K562 (cell line): ENCODE measurements at regions not wholly inside any gene's neighbourhood (a gene's known extent, or its start where the extent isn't known, plus 50 kb on each side); places are given as distances from the start of the nearest gene placed in this dataset.

ENCODE experiments used
- ATAC-seq: fragments of 200-7000 bp; cut with Tn5 transposase; 3 replicates; pipeline ENCODE4 v1.9.1; 2020; ENCODE audit warnings: moderate library complexity
- BruUV-seq: library from RNA; stranded (reverse); fragments of 400-500 nt; replicated peaks from 2 replicates; lab custom pipeline; 2021; lab: Mats Ljungman, UMichigan
- CTCF ChIA-PET: fragments of 300-600 bp; formaldehyde crosslinking; extraction: SDS; loops from one replicate; lab custom pipeline; 2021; ENCODE audit warnings: low intra/inter-chr PET ratio; lab: Yijun Ruan, JAX
- POLR2A ChIA-PET: fragments of 300-600, 350-650 bp; sonication (Branson Sonifier 250); formaldehyde crosslinking; extraction: SDS; loops from one replicate; lab custom pipeline; 2021; ENCODE audit warnings: antibody characterized with exemption, inconsistent platforms; lab: Yijun Ruan, JAX
- DNase-seq, 4 experiments: peaks; one replicate each; pipeline versions ENCODE4 v3.0.0 to v3.0.0-alpha.2; 2011 to 2018; ENCODE audit warnings: low spot score in 3 of 4, mixed read lengths in 3 of 4; ENCODE audit errors: extremely low read depth in 1 of 4
- FAIRE-seq: peaks from 2 replicates; lab custom pipeline; 2011; peaks lifted over from hg19 to GRCh38; lab: Jason Lieb, UNC
- H2AFZ ChIP-seq: 2 replicates; pipeline ENCODE4 v1.6.0; 2011; ENCODE audit warnings: low read depth, low read length, control low read depth, inconsistent platforms
- H3K27ac ChIP-seq: fragments of 200-600 bp; 3 replicates; pipeline ENCODE4 v1.8.0; 2011; ENCODE audit warnings: low read depth, mild to moderate bottlenecking, control low read depth, inconsistent platforms, low read length, moderate library complexity, mixed read lengths; ENCODE audit errors: extremely low read depth
- H3K27me3 ChIP-seq, 2 experiments: fragments of 300-600 bp in 1 of 2; 2 replicates in 1 of 2; 3 replicates in 1 of 2; pipeline versions ENCODE4 v1.6.0 to v1.8.0; 2011; ENCODE audit warnings: inconsistent platforms in 2 of 2, low read length in 2 of 2, mild to moderate bottlenecking in 1 of 2, mixed read lengths in 1 of 2, moderate library complexity in 1 of 2; ENCODE audit not compliant: control insufficient read depth in 2 of 2, insufficient read depth in 2 of 2
- H3K36me3 ChIP-seq: fragments of 300-600 bp; 3 replicates; pipeline ENCODE4 v1.8.0; 2011; ENCODE audit warnings: mild to moderate bottlenecking, low read length, inconsistent platforms; ENCODE audit not compliant: control insufficient read depth, insufficient read depth
- H3K4me1 ChIP-seq, 2 experiments: fragments of 200-600 bp in 1 of 2; replicated peaks in 1 of 2; 2 replicates in 1 of 2; 3 replicates in 1 of 2; pipeline versions ENCODE4 v1.5.1 to v1.8.0; 2011; ENCODE audit warnings: inconsistent platforms in 2 of 2, low read length in 2 of 2, mild to moderate bottlenecking in 1 of 2, mixed read lengths in 1 of 2, moderate library complexity in 1 of 2; ENCODE audit not compliant: control insufficient read depth in 2 of 2, insufficient read depth in 2 of 2
- H3K4me2 ChIP-seq: 2 replicates; pipeline ENCODE4 v1.6.1; 2011; ENCODE audit warnings: low read length, control low read depth, inconsistent platforms, mixed read lengths; ENCODE audit not compliant: insufficient read depth
- H3K4me3 ChIP-seq: fragments of 200-600 bp; sonication (generic), shearing (Covaris generic); 2 replicates; pipeline ENCODE4 v1.5.1; 2016; ENCODE audit warnings: control low read depth, inconsistent platforms
- H3K79me2 ChIP-seq: fragments of 200-600 bp; 3 replicates; pipeline ENCODE4 v1.8.0; 2011; ENCODE audit warnings: low read length, inconsistent platforms; ENCODE audit not compliant: control insufficient read depth, insufficient read depth
- H3K9ac ChIP-seq, 2 experiments: 2 replicates each; pipeline versions ENCODE4 v1.6.0 to v1.6.1; 2011; ENCODE audit warnings: low read depth in 2 of 2, low read length in 2 of 2, control low read depth in 1 of 2, inconsistent platforms in 1 of 2, mild to moderate bottlenecking in 1 of 2, mixed read lengths in 1 of 2; ENCODE audit not compliant: insufficient read depth in 1 of 2
- H3K9me1 ChIP-seq: one replicate; pipeline ENCODE4 v1.6.0; 2011; ENCODE audit warnings: inconsistent platforms, mild to moderate bottlenecking, low read length, moderate library complexity; ENCODE audit not compliant: control insufficient read depth, insufficient read depth
- H3K9me3 ChIP-seq: replicated peaks from 2 replicates; pipeline ENCODE4 v1.5.1; 2011; ENCODE audit warnings: low read depth, low read length, inconsistent platforms; ENCODE audit not compliant: control insufficient read depth, insufficient read depth
- H4K20me1 ChIP-seq: replicated peaks from 2 replicates; pipeline ENCODE4 v1.6.1; 2011; ENCODE audit warnings: low read length, inconsistent platforms, mixed read lengths; ENCODE audit not compliant: control insufficient read depth, insufficient read depth
- NR1H2 ChIP-seq: sonication (generic); formaldehyde crosslinking; IDR thresholded peaks from 2 replicates; pipeline ENCODE4 v1.4.0; 2020; ENCODE audit warnings: mild to moderate bottlenecking, missing genetic modification reagents
- in situ Hi-C: fragments of 300-500 bp; cut with MboI; formaldehyde crosslinking; loops from 4 replicates; pipeline ENCODE4 v1.15.0; 2018; ENCODE audit warnings: inconsistent platforms, mixed read lengths
- intact Hi-C: fragments of 100-400 bp; cut with micrococcal nuclease; formaldehyde crosslinking; loops from 2 replicates; pipeline ENCODE4 v1.14.2; 2022
- TF ChIP-seq, protein P1 (sequence below), 2 experiments: fragments of 450-650 bp; conservative IDR thresholded peaks; 2 replicates each; pipeline ENCODE4 v1.6.1; 2017; ENCODE audit warnings: mild to moderate bottlenecking in 2 of 2, moderate library complexity in 2 of 2
- TF ChIP-seq, protein P2 (sequence below): fragments of 450-650 bp; formaldehyde crosslinking; IDR thresholded peaks from 2 replicates; pipeline ENCODE4 v1.4.0; 2020; ENCODE audit warnings: mild to moderate bottlenecking, mixed read lengths

DNA sequence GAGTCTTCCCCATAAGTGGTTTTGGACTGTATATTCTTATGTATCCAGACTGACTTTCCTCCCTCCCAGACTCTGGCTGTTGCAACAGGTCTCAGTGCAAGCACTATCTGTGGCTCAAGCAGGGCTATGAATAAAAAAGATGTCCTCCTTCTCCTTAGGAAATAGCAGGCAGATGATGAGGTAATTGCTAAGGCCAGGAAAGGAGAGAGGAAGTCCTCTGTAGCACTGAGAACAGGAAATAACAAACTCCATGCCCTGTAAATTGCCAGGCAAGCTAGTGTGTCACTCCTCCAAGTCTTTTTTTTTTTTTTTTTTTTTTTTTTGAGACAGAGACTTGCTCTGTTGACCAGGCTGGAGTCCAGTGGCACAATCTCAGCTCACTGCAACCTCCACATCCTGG lies 900.1 kb downstream of the TYW1 start:
- Histone ChIP-seq H3K4me1 (no peaks in the 10 kb centered on the region), H3K9me3 (no peaks in the 10 kb centered on the region), H3K27ac (no peak overlapping the region), H3K9me1 (no peaks in the 10 kb centered on the region), H3K9ac (no peak overlapping the region), H3K4me2 (no peak overlapping the region), H3K27me3 (no peaks in the 10 kb centered on the region), H3K4me3 (no peak overlapping the region), H3K79me2 (no peaks in the 10 kb centered on the region), H2AFZ (no peak overlapping the region), H4K20me1 (no peaks in the 10 kb centered on the region), H3K36me3 (no peaks in the 10 kb centered on the region)
- TF ChIP-seq, protein P1, sequence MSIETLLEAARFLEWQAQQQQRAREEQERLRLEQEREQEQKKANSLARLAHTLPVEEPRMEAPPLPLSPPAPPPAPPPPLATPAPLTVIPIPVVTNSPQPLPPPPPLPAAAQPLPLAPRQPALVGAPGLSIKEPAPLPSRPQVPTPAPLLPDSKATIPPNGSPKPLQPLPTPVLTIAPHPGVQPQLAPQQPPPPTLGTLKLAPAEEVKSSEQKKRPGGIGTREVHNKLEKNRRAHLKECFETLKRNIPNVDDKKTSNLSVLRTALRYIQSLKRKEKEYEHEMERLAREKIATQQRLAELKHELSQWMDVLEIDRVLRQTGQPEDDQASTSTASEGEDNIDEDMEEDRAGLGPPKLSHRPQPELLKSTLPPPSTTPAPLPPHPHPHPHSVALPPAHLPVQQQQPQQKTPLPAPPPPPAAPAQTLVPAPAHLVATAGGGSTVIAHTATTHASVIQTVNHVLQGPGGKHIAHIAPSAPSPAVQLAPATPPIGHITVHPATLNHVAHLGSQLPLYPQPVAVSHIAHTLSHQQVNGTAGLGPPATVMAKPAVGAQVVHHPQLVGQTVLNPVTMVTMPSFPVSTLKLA (conservative IDR thresholded peaks at IDR 0.05), result no peak
- TF ChIP-seq, protein P2, sequence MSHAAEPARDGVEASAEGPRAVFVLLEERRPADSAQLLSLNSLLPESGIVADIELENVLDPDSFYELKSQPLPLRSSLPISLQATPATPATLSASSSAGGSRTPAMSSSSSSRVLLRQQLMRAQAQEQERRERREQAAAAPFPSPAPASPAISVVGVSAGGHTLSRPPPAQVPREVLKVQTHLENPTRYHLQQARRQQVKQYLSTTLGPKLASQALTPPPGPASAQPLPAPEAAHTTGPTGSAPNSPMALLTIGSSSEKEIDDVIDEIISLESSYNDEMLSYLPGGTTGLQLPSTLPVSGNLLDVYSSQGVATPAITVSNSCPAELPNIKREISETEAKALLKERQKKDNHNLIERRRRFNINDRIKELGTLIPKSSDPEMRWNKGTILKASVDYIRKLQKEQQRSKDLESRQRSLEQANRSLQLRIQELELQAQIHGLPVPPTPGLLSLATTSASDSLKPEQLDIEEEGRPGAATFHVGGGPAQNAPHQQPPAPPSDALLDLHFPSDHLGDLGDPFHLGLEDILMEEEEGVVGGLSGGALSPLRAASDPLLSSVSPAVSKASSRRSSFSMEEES (CRISPR knock-in tag), result no peak
- TF ChIP-seq NR1H2 (CRISPR knock-in tag), result no peak
- BruUV-seq, result no TSS peak
- in situ Hi-C loops (no loop called here), intact Hi-C loops (no loop called here)
- ChIA-PET CTCF (no interaction called here), POLR2A (no interaction called here)
- FAIRE-seq, result no peak
- no peak for DNase-seq
- ATAC-seq, result no peak
